ENCODE measurements at regions not wholly inside any gene's neighbourhood (a gene's known extent, or its start where the extent isn't known, plus 50 kb on each side); places are given as distances from the start of the nearest gene placed in this dataset.

DNA sequence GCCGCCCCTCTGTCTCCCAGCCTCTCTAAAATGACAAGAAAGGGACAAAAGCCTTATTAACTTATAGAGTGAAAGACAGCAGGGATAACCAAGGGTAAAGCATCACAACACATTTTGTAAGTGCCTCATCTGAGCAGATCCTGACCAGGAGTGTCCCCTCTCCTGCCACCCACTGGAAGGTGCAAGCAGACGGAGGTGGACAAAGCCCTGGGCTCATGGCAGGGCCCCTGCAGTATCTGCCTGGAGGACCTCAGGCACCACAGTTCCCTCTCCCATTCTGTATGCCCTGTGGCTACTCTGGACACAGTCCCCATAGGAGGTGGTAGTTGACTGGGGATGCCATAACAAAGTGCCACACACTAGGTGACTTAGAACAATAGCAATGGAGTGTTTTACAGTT, 319.8 kb downstream of the GADD45G start:
- intact Hi-C loops (cut with DNase I) = loop anchor here (5.0 kb wide), 1 partner anchor 322 kb away; no protein-coding TSS in a partner anchor
- H3K4me3 ChIP-seq = no peak overlapping the region
- H3K4me1 ChIP-seq (replicated peaks) = peaks cover 10% of the 10 kb centered on the region
- H3K9me3 ChIP-seq = no peaks in the 10 kb centered on the region
- no peaks in the 10 kb centered on the region for H3K27me3 ChIP-seq (replicated peaks; ENCODE audit: insufficient read depth)
- WGBS = 97% methylated on average over 2 of the region's 2 CpGs
- H3K36me3 ChIP-seq = no peaks in the 10 kb centered on the region
- no peak for DNase-seq (ENCODE audit: low spot score)
- H3K27ac ChIP-seq = no peak overlapping the region
- TF ChIP-seq POLR2AphosphoS5 (IDR thresholded peaks at IDR 0.05) (no peak), POLR2A (IDR thresholded peaks at IDR 0.05) (no peak)
- TF ChIP-seq, protein P1, sequence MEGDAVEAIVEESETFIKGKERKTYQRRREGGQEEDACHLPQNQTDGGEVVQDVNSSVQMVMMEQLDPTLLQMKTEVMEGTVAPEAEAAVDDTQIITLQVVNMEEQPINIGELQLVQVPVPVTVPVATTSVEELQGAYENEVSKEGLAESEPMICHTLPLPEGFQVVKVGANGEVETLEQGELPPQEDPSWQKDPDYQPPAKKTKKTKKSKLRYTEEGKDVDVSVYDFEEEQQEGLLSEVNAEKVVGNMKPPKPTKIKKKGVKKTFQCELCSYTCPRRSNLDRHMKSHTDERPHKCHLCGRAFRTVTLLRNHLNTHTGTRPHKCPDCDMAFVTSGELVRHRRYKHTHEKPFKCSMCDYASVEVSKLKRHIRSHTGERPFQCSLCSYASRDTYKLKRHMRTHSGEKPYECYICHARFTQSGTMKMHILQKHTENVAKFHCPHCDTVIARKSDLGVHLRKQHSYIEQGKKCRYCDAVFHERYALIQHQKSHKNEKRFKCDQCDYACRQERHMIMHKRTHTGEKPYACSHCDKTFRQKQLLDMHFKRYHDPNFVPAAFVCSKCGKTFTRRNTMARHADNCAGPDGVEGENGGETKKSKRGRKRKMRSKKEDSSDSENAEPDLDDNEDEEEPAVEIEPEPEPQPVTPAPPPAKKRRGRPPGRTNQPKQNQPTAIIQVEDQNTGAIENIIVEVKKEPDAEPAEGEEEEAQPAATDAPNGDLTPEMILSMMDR (IDR thresholded peaks at IDR 0.05) = no peak

DNA sequence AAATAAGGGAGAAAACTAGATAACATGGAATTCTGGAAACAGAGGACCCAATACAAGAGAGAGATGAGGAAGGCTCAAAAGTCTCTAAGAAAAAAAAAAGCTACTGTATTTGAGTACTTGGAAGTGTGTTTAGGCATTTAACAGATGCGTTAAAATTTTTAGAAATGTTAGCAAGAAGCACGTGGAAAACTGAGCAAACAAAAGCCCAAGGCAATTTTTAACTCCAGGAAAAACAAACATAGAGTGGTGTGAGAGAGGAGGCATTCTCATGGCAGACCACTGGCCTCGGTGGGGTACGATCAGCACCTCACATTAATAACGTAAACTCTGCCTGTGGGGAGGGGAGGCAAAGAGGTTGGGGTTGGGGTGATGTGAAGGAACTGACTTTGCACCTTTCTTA, 321.4 kb downstream of the GADD45G start:
- WGBS = 24% methylated on average over 5 of the region's 5 CpGs
- Histone ChIP-seq H3K36me3 (no peaks in the 10 kb centered on the region), H3K4me1 (replicated peaks) (peaks cover 10% of the 10 kb centered on the region), H3K27ac (no peak overlapping the region), H3K9me3 (no peaks in the 10 kb centered on the region), H3K4me3 (no peak overlapping the region), H3K27me3 (replicated peaks; ENCODE audit: insufficient read depth) (no peaks in the 10 kb centered on the region)
- DNase-seq (ENCODE audit: low spot score) = no peak
- TF ChIP-seq POLR2AphosphoS5 (IDR thresholded peaks at IDR 0.05) (no peak), POLR2A (IDR thresholded peaks at IDR 0.05) (no peak)
- TF ChIP-seq, protein P1 (IDR thresholded peaks at IDR 0.05) = no peak
- intact Hi-C loops (cut with DNase I) = loop anchor here (5.0 kb wide), 1 partner anchor 324 kb away; no protein-coding TSS in a partner anchor

DNA sequence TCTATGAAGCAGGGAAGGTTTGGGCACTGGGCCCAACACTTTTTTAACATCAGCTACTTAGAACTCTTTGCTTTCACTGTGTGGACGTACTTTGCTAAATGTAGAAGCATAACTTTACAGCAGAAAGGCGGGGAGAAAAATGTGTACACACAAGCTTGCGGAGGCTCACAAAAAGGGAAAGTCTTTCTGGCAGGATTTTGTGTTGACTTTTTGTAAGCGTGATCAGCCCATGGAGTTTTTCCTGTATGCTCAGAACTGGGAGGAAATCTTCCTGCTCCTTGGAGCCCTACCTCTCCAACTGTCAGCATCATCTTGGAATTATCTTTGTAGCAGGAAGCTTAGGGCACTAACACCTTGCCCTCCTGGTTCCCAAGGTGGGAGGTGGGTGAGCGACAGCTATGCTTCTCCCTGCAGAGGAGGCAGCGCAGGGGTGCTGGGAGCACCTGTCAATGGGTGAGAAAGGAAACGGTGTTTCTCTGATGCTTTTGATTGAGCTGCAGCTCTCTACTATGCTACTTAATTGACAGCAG, 321.9 kb downstream of the GADD45G start:
- H3K27me3 ChIP-seq (replicated peaks; ENCODE audit: insufficient read depth) = no peaks in the 10 kb centered on the region
- peak overlapping the region in 1 of 2 donors; percentile 17 for H3K27ac ChIP-seq
- H3K4me3 ChIP-seq = no peak overlapping the region
- no peaks in the 10 kb centered on the region for H3K9me3 ChIP-seq
- no peaks in the 10 kb centered on the region for H3K36me3 ChIP-seq
- intact Hi-C loops (cut with DNase I) = loop anchor here (5.0 kb wide), 1 partner anchor 324 kb away; no protein-coding TSS in a partner anchor
- TF ChIP-seq, protein P1 (IDR thresholded peaks at IDR 0.05) = no peak
- TF ChIP-seq POLR2AphosphoS5 (IDR thresholded peaks at IDR 0.05) = peak; percentile 93
- peaks cover 10% of the 10 kb centered on the region for H3K4me1 ChIP-seq (replicated peaks)
- 18% methylated on average over 7 of the region's 7 CpGs for WGBS
- DNase-seq (ENCODE audit: low spot score) = peak; percentile 80

DNA sequence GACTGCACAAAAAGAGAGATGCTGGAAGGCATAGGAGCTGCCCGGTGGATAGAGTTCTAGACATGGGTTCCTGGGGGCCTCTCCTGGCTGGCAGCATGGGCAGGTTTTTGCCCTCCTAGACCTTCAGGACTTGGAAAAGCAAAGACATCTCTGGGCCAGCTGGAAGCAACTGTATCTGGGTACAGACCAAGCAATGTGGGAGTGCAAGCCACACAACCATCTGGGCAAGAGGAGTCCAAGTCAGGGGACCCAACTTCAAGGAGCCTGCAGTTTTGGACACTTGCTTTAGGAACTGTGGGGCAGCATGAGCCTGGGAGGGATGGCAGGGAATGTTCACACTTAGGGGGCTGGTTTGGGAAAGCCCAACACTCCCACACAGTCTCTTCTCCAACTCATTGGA, 323.3 kb downstream of the GADD45G start:
- no peak for TF ChIP-seq POLR2AphosphoS5 (IDR thresholded peaks at IDR 0.05)
- TF ChIP-seq POLR2A (IDR thresholded peaks at IDR 0.05) = no peak
- TF ChIP-seq, protein P1 (IDR thresholded peaks at IDR 0.05) = no peak
- intact Hi-C loops (cut with DNase I) = loop anchor here (5.0 kb wide), 1 partner anchor 326 kb away; no protein-coding TSS in a partner anchor
- Histone ChIP-seq H3K4me3 (no peak overlapping the region), H3K4me1 (replicated peaks) (peaks cover 10% of the 10 kb centered on the region), H3K27me3 (replicated peaks; ENCODE audit: insufficient read depth) (no peaks in the 10 kb centered on the region), H3K9me3 (no peaks in the 10 kb centered on the region), H3K36me3 (no peaks in the 10 kb centered on the region), H3K27ac (no peak overlapping the region)
- no peak for DNase-seq (ENCODE audit: low spot score)
- 59% methylated on average over 1 of the region's 1 CpG for WGBS
